Neural crest cell (in vitro differentiated cells): ENCODE measurements at regions not wholly inside any gene's neighbourhood (a gene's known extent, or its start where the extent isn't known, plus 50 kb on each side); places are given as distances from the start of the nearest gene placed in this dataset.

Experiments
- DNase-seq: peaks from one replicate; pipeline ENCODE4 v3.0.0; 2021; ENCODE audit warnings: low read depth, mixed read lengths, low spot score
- H3K27ac Mint-ChIP-seq: one replicate; pipeline ENCODE4 v1.8.0; 2021; ENCODE audit warnings: mild to moderate bottlenecking, mixed read lengths; ENCODE audit not compliant: unreplicated experiment
- H3K27me3 Mint-ChIP-seq: 2 replicates; pipeline ENCODE4 v1.8.0; 2021; ENCODE audit warnings: low read depth, mild to moderate bottlenecking, mixed read lengths
- H3K36me3 Mint-ChIP-seq: 2 replicates; pipeline ENCODE4 v1.8.0; 2021; ENCODE audit warnings: low read depth, mild to moderate bottlenecking, mixed read lengths
- H3K4me1 Mint-ChIP-seq: 2 replicates; pipeline ENCODE4 v1.8.0; 2021; ENCODE audit warnings: mixed read lengths
- H3K4me3 Mint-ChIP-seq: one replicate; pipeline ENCODE4 v1.8.0; 2021; ENCODE audit warnings: mild to moderate bottlenecking, mixed read lengths
- H3K9me3 Mint-ChIP-seq: 2 replicates; pipeline ENCODE4 v1.8.0; 2021; ENCODE audit warnings: mixed read lengths
- TF ChIP-seq, protein P1 (sequence below): fragments of 200-600 bp; sonication (generic); conservative IDR thresholded peaks from 2 replicates; pipeline ENCODE4 v1.5.0; 2021; ENCODE audit warnings: antibody characterized with exemption, mild to moderate bottlenecking

GRCh38 chr6:122063761-122064160 lies 335.7 kb upstream of the HSF2 start:
- Mint-ChIP-seq H3K27ac (no peak overlapping the region), H3K27me3 (no peaks in the 10 kb centered on the region), H3K9me3 (no peaks in the 10 kb centered on the region), H3K4me3 (no peak overlapping the region), H3K36me3 (no peaks in the 10 kb centered on the region), H3K4me1 (peaks cover 7% of the 10 kb centered on the region)
- TF ChIP-seq, protein P1, sequence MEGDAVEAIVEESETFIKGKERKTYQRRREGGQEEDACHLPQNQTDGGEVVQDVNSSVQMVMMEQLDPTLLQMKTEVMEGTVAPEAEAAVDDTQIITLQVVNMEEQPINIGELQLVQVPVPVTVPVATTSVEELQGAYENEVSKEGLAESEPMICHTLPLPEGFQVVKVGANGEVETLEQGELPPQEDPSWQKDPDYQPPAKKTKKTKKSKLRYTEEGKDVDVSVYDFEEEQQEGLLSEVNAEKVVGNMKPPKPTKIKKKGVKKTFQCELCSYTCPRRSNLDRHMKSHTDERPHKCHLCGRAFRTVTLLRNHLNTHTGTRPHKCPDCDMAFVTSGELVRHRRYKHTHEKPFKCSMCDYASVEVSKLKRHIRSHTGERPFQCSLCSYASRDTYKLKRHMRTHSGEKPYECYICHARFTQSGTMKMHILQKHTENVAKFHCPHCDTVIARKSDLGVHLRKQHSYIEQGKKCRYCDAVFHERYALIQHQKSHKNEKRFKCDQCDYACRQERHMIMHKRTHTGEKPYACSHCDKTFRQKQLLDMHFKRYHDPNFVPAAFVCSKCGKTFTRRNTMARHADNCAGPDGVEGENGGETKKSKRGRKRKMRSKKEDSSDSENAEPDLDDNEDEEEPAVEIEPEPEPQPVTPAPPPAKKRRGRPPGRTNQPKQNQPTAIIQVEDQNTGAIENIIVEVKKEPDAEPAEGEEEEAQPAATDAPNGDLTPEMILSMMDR: no peak
- no peak for DNase-seq

GRCh38 chr6:122066200-122066599 lies 333.3 kb upstream of the HSF2 start:
- TF ChIP-seq, protein P1: no peak
- Mint-ChIP-seq H3K4me1 (peaks cover 7% of the 10 kb centered on the region), H3K9me3 (no peaks in the 10 kb centered on the region), H3K27ac (no peak overlapping the region), H3K27me3 (no peaks in the 10 kb centered on the region), H3K36me3 (no peaks in the 10 kb centered on the region), H3K4me3 (no peak overlapping the region)
- DNase-seq: no peak

DNA sequence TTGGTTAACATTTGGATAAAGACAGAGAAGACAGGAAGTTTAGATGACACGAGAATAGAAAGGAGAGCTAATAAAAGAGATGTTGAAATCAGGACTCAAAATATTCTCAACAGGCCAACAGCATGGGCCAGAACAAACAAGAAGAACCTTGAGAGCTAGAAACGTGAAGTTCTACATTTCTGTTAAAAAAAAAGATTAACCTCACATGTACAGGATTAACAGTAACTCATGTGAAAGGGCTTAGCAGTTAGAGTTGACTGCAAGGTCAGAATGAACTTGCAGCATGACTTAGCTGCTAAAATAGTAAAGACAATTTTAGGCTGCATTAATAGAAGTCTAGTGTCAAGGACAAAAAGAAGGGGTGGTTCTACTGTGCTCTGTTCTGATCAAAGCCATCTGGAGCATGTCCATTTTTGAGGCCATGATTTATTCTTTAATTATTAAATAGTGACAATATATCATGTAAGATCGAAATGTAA lies 331.1 kb upstream of the HSF2 start:
- H3K36me3 Mint-ChIP-seq: no peaks in the 10 kb centered on the region
- TF ChIP-seq, protein P1: no peak
- no peak overlapping the region for H3K4me3 Mint-ChIP-seq
- H3K4me1 Mint-ChIP-seq: peaks cover 7% of the 10 kb centered on the region
- no peak for DNase-seq
- H3K9me3 Mint-ChIP-seq: no peaks in the 10 kb centered on the region
- H3K27ac Mint-ChIP-seq: no peak overlapping the region
- H3K27me3 Mint-ChIP-seq: no peaks in the 10 kb centered on the region

DNA sequence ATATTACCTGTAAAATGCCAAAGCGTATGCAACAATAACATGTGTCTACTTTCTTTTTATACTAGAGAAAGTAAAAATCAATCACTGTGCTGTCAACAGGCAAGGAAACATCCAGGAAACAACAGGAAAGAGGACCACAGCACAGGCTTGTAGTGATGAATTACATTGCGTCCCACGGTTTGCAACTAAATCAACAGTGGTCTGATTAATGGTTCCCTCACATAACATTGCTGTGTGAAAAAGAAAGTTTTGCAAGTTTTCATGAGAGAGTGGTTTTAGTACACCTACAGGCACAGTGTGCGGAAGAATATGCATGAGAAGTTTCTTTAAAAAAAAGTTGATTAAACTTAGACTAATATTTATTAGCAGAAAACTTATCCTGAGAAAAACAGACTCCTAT lies 329.5 kb upstream of the HSF2 start:
- H3K36me3 Mint-ChIP-seq: no peaks in the 10 kb centered on the region
- no peak overlapping the region for H3K27ac Mint-ChIP-seq
- no peak overlapping the region for H3K4me3 Mint-ChIP-seq
- DNase-seq: no peak
- no peaks in the 10 kb centered on the region for H3K9me3 Mint-ChIP-seq
- H3K4me1 Mint-ChIP-seq: peaks cover 3% of the 10 kb centered on the region
- H3K27me3 Mint-ChIP-seq: no peaks in the 10 kb centered on the region
- TF ChIP-seq, protein P1: no peak

GRCh38 chr6:122072014-122072647 lies 327.3 kb upstream of the HSF2 start:
- Mint-ChIP-seq H3K36me3 (no peaks in the 10 kb centered on the region), H3K4me3 (no peak overlapping the region), H3K27ac (no peak overlapping the region), H3K27me3 (no peaks in the 10 kb centered on the region), H3K4me1 (peaks cover 3% of the 10 kb centered on the region), H3K9me3 (no peaks in the 10 kb centered on the region)
- TF ChIP-seq, protein P1: no peak
- no peak for DNase-seq
